Vagina (tissue), 2 donors: ENCODE measurements at regions not wholly inside any gene's neighbourhood (a gene's known extent, or its start where the extent isn't known, plus 50 kb on each side); places are given as distances from the start of the nearest gene placed in this dataset.
"Not testable (repeated sequence)": the region's sequence is repeated elsewhere in the genome, so short reads cannot be mapped to it uniquely, and the experiment has no call there.

Source experiments
- CTCF ChIP-seq, 3 experiments: fragments of 450-650 bp in 2 of 3; fragments of 200-600 bp in 1 of 3; sonication (generic) in 1 of 3; IDR thresholded peaks; one replicate each; pipeline ENCODE4 v1.5.1; 2017 to 2019; ENCODE audit warnings: antibody characterized with exemption in 3 of 3, mild to moderate bottlenecking in 2 of 3, moderate library complexity in 2 of 3
- POLR2A ChIP-seq, 2 donors: fragments of 450-650 bp; IDR thresholded peaks; one replicate each; pipeline ENCODE4 v1.6.1; 2017; ENCODE audit warnings: antibody characterized with exemption in 2 of 2, mild to moderate bottlenecking in 2 of 2, moderate library complexity in 2 of 2

- TF ChIP-seq CTCF, POLR2A (IDR thresholded peaks at IDR 0.05): not testable (repeated sequence)
Measured at GRCh38 chr15:21695089-21695488, 182.4 kb downstream of the POTEB start.
